ENCODE measurements at regions not wholly inside any gene's neighbourhood (a gene's known extent, or its start where the extent isn't known, plus 50 kb on each side); places are given as distances from the start of the nearest gene placed in this dataset.

DNA sequence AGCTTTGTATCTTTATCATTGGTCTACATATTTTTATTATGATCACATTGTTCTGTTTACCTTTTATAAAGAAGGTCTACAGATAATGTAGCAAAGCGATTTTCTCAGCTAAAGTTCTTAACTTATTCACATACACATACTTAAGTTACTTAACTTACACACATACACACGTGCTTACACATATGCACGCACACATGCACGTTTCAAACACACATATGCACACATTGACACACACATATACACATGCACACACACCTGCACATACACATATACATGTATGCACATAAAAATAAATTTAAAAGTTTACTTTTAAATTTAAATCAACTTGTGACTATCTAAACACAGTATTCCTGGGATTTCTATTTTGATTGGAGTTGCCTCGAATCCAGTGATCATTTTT lies 1204.5 kb upstream of the SLC39A10 start:
- no peaks in the 10 kb centered on the region for H3K9me3 ChIP-seq (ENCODE audit: control extremely low read depth in 1 of 3, control insufficient read depth in 2 of 3, insufficient read depth in 1 of 3, low read length in 2 of 3)
- no peaks in the 10 kb centered on the region for H3K79me2 ChIP-seq (ENCODE audit: control insufficient read depth, insufficient read depth, low read length)
- DNase-seq (no peak), ATAC-seq (ENCODE audit: low read depth) (no peak)
- intact Hi-C loops (cut with micrococcal nuclease) = no loop called here
- H3K27me3 Mint-ChIP-seq = no peaks in the 10 kb centered on the region
- no peak overlapping the region for H2AFZ ChIP-seq (ENCODE audit: insufficient read depth, low read depth, low read length, poor library complexity, severe bottlenecking)
- CTCF ChIA-PET = no interaction called here
- H4K20me1 ChIP-seq (ENCODE audit: control insufficient read depth, insufficient read depth, low read length, poor library complexity, severe bottlenecking) = no peaks in the 10 kb centered on the region
- H3K4me1 ChIP-seq (ENCODE audit: control insufficient read depth in 2 of 2, insufficient read depth in 2 of 2, low read length in 2 of 2) = no peaks in the 10 kb centered on the region
- no peaks in the 10 kb centered on the region for H3K9me3 Mint-ChIP-seq (ENCODE audit: insufficient read depth)
- 87% methylated on average over 3 of the region's 5 CpGs for WGBS (ENCODE audit: insufficient coverage)
- H3K4me1 Mint-ChIP-seq = no peaks in the 10 kb centered on the region
- H3K36me3 ChIP-seq (replicated peaks in 1 of 2; ENCODE audit: control extremely low read depth in 1 of 2, control insufficient read depth in 1 of 2, extremely low read depth in 1 of 2, insufficient read depth in 2 of 2, low read length in 1 of 2) = no peaks in the 10 kb centered on the region
- no peak overlapping the region for H3K9ac ChIP-seq (ENCODE audit: low read length)
- no peaks in the 10 kb centered on the region for H3K27me3 ChIP-seq (replicated peaks in 1 of 4; ENCODE audit: control extremely low read depth in 1 of 4, control insufficient read depth in 3 of 4, insufficient read depth in 4 of 4, low read length in 3 of 4)
- POLR2A ChIA-PET = no interaction called here
- no peak for TF ChIP-seq EZH2 (IDR thresholded peaks at IDR 0.05; ENCODE audit: borderline replicate concordance, insufficient read depth, low read depth, low read length, poor library complexity, severe bottlenecking)
- TF ChIP-seq CTCF (IDR thresholded peaks at IDR 0.05) = no peak
- H3K4me2 ChIP-seq (replicated peaks; ENCODE audit: low read depth, low read length, poor library complexity, severe bottlenecking) = no peak overlapping the region
- H3K4me3 ChIP-seq (ENCODE audit: control extremely low read depth in 1 of 5, extremely low read depth in 1 of 5, insufficient read depth in 1 of 5, low read depth in 2 of 5, low read length in 4 of 5) = no peak overlapping the region
- H3K4me3 Mint-ChIP-seq = no peak overlapping the region
- H3K27ac Mint-ChIP-seq = no peak overlapping the region
- H3K27ac ChIP-seq (ENCODE audit: low read length in 2 of 2) = no peak overlapping the region

DNA sequence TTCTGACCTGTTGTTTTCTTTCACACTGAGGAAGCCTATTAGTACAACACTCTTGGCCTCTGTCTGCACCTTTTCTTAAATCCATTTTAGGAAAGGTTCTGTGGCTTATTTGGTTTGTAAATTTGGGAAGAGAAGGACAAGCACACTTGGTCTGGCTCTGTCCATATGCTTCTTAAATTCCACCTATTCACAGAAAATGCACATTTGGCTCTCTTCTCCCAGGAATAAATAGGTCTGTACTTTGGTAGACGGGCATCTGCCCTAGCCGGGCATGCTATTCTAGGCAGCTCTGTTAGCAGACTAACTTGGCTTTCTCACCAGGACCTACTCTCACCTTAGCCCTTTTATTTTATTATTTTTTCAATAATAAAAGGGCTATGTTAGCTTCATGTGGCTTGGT lies 1211.8 kb upstream of the SLC39A10 start:
- H3K4me3 Mint-ChIP-seq = no peak overlapping the region
- H3K9me3 Mint-ChIP-seq (ENCODE audit: insufficient read depth) = no peaks in the 10 kb centered on the region
- TF ChIP-seq EZH2 (IDR thresholded peaks at IDR 0.05; ENCODE audit: borderline replicate concordance, insufficient read depth, low read depth, low read length, poor library complexity, severe bottlenecking) (no peak), CTCF (IDR thresholded peaks at IDR 0.05) (no peak)
- no peaks in the 10 kb centered on the region for H3K9me3 ChIP-seq (ENCODE audit: control extremely low read depth in 1 of 3, control insufficient read depth in 2 of 3, insufficient read depth in 1 of 3, low read length in 2 of 3)
- intact Hi-C loops (cut with micrococcal nuclease) = no loop called here
- no peak overlapping the region for H3K9ac ChIP-seq (ENCODE audit: low read length)
- H3K4me3 ChIP-seq (ENCODE audit: control extremely low read depth in 1 of 5, extremely low read depth in 1 of 5, insufficient read depth in 1 of 5, low read depth in 2 of 5, low read length in 4 of 5) = no peak overlapping the region
- H3K79me2 ChIP-seq (ENCODE audit: control insufficient read depth, insufficient read depth, low read length) = no peaks in the 10 kb centered on the region
- H3K27ac Mint-ChIP-seq = no peak overlapping the region
- no peaks in the 10 kb centered on the region for H3K27me3 Mint-ChIP-seq
- H3K36me3 ChIP-seq (replicated peaks in 1 of 2; ENCODE audit: control extremely low read depth in 1 of 2, control insufficient read depth in 1 of 2, extremely low read depth in 1 of 2, insufficient read depth in 2 of 2, low read length in 1 of 2) = no peaks in the 10 kb centered on the region
- H3K27me3 ChIP-seq (replicated peaks in 1 of 4; ENCODE audit: control extremely low read depth in 1 of 4, control insufficient read depth in 3 of 4, insufficient read depth in 4 of 4, low read length in 3 of 4) = no peaks in the 10 kb centered on the region
- ATAC-seq (ENCODE audit: low read depth) (no peak), DNase-seq (no peak)
- no CpG with 5 or more reads among the region's 2 CpGs for WGBS (ENCODE audit: insufficient coverage)
- no peaks in the 10 kb centered on the region for H4K20me1 ChIP-seq (ENCODE audit: control insufficient read depth, insufficient read depth, low read length, poor library complexity, severe bottlenecking)
- H3K4me2 ChIP-seq (replicated peaks; ENCODE audit: low read depth, low read length, poor library complexity, severe bottlenecking) = no peak overlapping the region
- no peak overlapping the region for H3K27ac ChIP-seq (ENCODE audit: low read length in 2 of 2)
- no peak overlapping the region for H2AFZ ChIP-seq (ENCODE audit: insufficient read depth, low read depth, low read length, poor library complexity, severe bottlenecking)
- no peaks in the 10 kb centered on the region for H3K4me1 ChIP-seq (ENCODE audit: control insufficient read depth in 2 of 2, insufficient read depth in 2 of 2, low read length in 2 of 2)
- ChIA-PET POLR2A (no interaction called here), CTCF (no interaction called here)
- no peaks in the 10 kb centered on the region for H3K4me1 Mint-ChIP-seq

Data from B cell (primary cell).